ENCODE measurements at regions not wholly inside any gene's neighbourhood (a gene's known extent, or its start where the extent isn't known, plus 50 kb on each side); places are given as distances from the start of the nearest gene placed in this dataset.
"Not testable (repeated sequence)": the region's sequence is repeated elsewhere in the genome, so short reads cannot be mapped to it uniquely, and the experiment has no call there.

DNA sequence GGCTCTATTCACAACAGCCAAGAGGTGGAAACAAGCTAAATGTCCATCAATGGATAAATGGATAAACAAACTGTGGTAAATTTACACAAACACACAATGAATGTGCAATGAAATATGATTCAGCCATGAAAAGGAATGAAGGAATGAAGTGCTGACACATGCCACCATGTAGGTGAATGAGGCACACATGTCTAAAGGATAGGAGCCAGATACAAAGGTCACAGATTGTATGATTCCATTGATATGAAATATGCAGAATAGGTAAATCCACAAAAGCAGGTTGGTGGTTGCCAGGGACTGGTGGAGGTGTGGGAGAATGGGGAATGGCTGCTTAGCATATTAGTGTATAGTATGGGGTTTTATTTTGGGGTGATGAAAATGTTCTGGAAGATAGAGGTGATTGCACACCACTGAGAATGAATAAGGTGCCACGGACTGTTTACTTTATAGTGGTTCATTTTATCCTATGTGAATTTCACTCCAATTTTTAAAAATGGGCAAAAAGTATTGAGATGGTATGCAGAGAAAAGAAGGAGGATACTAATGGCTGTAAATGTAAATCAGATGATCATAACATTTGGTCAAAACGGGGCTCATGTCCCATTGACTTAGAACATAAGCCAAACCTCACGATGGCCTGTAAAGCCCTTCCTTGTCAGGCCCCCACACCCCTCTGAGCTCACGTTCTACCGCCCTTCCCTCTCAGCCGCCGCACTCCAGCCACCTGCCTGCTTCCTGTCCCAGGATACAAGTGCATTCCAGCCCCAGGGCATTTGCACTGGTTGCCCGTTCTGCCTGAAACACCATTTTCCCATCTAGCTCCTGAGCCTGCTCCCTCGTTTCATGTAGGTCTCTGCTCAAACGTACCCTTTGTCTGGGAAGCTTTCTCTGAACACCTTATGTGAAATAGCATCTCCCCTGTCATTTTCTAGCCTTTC, 165.5 kb downstream of the DDX1 start:
- Histone ChIP-seq H3K27ac (no peak overlapping the region), H3K27me3 (ENCODE audit: insufficient read depth, low read depth) (no peaks in the 10 kb centered on the region), H3K4me1 (ENCODE audit: low read depth, poor library complexity, severe bottlenecking) (no peaks in the 10 kb centered on the region), H3K4me2 (no peak overlapping the region), H3K79me2 (ENCODE audit: insufficient read depth, low read depth) (no peaks in the 10 kb centered on the region), H3K4me3 (IDR thresholded peaks at IDR 0.05; ENCODE audit: insufficient read depth, low read depth, low read length) (no peak overlapping the region), H3K9ac (no peak overlapping the region), H4K20me1 (ENCODE audit: insufficient read depth) (no peaks in the 10 kb centered on the region), H2AFZ (ENCODE audit: low read depth) (no peak overlapping the region), H3K36me3 (ENCODE audit: insufficient read depth) (no peaks in the 10 kb centered on the region)
- TF ChIP-seq, protein P1, sequence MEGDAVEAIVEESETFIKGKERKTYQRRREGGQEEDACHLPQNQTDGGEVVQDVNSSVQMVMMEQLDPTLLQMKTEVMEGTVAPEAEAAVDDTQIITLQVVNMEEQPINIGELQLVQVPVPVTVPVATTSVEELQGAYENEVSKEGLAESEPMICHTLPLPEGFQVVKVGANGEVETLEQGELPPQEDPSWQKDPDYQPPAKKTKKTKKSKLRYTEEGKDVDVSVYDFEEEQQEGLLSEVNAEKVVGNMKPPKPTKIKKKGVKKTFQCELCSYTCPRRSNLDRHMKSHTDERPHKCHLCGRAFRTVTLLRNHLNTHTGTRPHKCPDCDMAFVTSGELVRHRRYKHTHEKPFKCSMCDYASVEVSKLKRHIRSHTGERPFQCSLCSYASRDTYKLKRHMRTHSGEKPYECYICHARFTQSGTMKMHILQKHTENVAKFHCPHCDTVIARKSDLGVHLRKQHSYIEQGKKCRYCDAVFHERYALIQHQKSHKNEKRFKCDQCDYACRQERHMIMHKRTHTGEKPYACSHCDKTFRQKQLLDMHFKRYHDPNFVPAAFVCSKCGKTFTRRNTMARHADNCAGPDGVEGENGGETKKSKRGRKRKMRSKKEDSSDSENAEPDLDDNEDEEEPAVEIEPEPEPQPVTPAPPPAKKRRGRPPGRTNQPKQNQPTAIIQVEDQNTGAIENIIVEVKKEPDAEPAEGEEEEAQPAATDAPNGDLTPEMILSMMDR (conservative IDR thresholded peaks at IDR 0.05; ENCODE audit: low read depth, low read length), result no peak

DNA sequence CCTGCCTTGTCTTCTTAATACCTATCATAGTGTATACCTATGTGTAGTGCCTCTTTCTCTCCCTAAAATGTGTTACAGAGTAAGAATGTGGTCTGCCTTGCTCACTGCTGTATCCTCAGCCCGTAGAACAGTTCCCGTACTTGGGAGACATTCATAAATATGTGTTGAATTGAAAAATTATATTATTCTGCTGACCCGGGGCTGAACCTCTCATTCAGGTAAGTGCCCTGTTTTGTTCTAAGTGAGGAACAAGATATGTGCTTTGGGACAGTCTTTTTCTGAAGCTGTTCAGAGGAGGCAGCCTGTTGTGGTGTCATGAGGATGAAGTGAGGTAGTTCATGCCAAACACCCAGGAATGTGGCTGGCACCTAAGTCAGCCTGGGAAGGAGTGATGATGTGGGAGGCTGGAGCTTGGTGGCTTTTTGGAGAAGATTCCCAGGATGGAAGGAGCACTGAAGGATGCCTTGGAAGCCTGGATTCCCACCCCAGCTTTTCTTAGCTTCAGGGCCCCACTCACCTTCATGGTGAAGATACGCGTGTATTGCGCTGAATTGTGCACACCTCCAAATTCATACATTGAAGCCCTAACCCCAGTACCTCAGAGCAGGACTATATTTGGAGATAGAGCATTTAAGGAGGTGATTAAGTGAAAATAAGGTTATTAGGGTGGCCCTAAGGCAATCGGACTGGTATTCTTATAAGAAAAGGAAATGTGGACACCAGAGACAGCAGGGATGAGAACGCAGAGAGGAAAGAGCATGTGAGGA, 166.3 kb downstream of the DDX1 start:
- H3K4me3 ChIP-seq (IDR thresholded peaks at IDR 0.05; ENCODE audit: insufficient read depth, low read depth, low read length), result no peak overlapping the region
- no peaks in the 10 kb centered on the region for H3K79me2 ChIP-seq (ENCODE audit: insufficient read depth, low read depth)
- H3K36me3 ChIP-seq (ENCODE audit: insufficient read depth), result no peaks in the 10 kb centered on the region
- H3K27ac ChIP-seq, result no peak overlapping the region
- H3K4me1 ChIP-seq (ENCODE audit: low read depth, poor library complexity, severe bottlenecking), result no peaks in the 10 kb centered on the region
- H3K27me3 ChIP-seq (ENCODE audit: insufficient read depth, low read depth), result no peaks in the 10 kb centered on the region
- H2AFZ ChIP-seq (ENCODE audit: low read depth), result no peak overlapping the region
- H4K20me1 ChIP-seq (ENCODE audit: insufficient read depth), result no peaks in the 10 kb centered on the region
- H3K9ac ChIP-seq, result no peak overlapping the region
- H3K4me2 ChIP-seq, result no peak overlapping the region
- TF ChIP-seq, protein P1 (conservative IDR thresholded peaks at IDR 0.05; ENCODE audit: low read depth, low read length), result no peak

DNA sequence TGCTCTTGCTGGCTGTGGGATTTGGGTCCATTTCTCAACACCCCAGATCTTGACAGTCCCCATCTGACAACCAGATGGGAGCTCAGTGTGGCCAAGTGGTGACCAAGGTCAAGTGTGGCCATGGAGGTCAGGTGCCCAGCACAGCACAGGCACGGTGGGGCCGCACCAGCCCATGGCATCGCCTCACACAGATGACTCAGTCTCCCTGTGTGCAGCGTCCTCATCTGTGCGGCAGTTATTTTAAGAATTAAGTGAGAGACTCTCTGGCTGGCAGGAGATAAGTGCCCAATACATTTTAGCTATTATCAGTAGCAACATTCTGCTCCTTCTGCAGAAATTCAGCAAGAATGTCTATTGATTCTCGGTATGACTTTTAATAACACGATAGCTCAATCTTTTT, 167.2 kb downstream of the DDX1 start:
- Histone ChIP-seq H3K27ac (no peak overlapping the region), H3K36me3 (ENCODE audit: insufficient read depth) (no peaks in the 10 kb centered on the region), H3K4me2 (no peak overlapping the region), H3K79me2 (ENCODE audit: insufficient read depth, low read depth) (no peaks in the 10 kb centered on the region), H3K27me3 (ENCODE audit: insufficient read depth, low read depth) (no peaks in the 10 kb centered on the region), H3K9ac (no peak overlapping the region), H3K4me3 (IDR thresholded peaks at IDR 0.05; ENCODE audit: insufficient read depth, low read depth, low read length) (no peak overlapping the region), H2AFZ (ENCODE audit: low read depth) (no peak overlapping the region), H3K4me1 (ENCODE audit: low read depth, poor library complexity, severe bottlenecking) (no peaks in the 10 kb centered on the region), H4K20me1 (ENCODE audit: insufficient read depth) (no peaks in the 10 kb centered on the region)
- TF ChIP-seq, protein P1 (conservative IDR thresholded peaks at IDR 0.05; ENCODE audit: low read depth, low read length), result no peak

DNA sequence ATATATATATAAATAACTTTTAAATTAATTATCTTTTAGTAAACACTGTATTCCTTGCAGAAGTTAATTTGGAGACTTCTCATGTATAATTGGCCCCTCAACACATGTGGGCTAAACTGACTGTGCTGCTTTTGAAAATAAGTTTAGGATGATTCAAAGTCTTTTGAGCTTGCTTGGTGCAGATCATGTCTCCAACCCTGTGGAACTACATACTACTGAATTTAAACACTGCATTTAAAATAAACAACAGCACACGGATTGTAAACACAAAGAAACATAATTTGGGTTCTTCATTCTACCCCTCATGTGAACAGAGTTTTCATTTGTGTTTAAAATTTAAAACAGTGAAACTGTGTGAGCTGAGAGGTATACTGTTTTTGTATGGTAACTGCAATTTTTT, 167.7 kb downstream of the DDX1 start:
- Histone ChIP-seq H4K20me1 (ENCODE audit: insufficient read depth) (no peaks in the 10 kb centered on the region), H3K4me3 (IDR thresholded peaks at IDR 0.05; ENCODE audit: insufficient read depth, low read depth, low read length) (no peak overlapping the region), H3K36me3 (ENCODE audit: insufficient read depth) (no peaks in the 10 kb centered on the region), H3K9ac (no peak overlapping the region), H3K79me2 (ENCODE audit: insufficient read depth, low read depth) (no peaks in the 10 kb centered on the region), H3K4me1 (ENCODE audit: low read depth, poor library complexity, severe bottlenecking) (no peaks in the 10 kb centered on the region), H3K27me3 (ENCODE audit: insufficient read depth, low read depth) (no peaks in the 10 kb centered on the region), H3K4me2 (no peak overlapping the region), H3K27ac (no peak overlapping the region), H2AFZ (ENCODE audit: low read depth) (no peak overlapping the region)
- TF ChIP-seq, protein P1 (conservative IDR thresholded peaks at IDR 0.05; ENCODE audit: low read depth, low read length), result no peak

DNA sequence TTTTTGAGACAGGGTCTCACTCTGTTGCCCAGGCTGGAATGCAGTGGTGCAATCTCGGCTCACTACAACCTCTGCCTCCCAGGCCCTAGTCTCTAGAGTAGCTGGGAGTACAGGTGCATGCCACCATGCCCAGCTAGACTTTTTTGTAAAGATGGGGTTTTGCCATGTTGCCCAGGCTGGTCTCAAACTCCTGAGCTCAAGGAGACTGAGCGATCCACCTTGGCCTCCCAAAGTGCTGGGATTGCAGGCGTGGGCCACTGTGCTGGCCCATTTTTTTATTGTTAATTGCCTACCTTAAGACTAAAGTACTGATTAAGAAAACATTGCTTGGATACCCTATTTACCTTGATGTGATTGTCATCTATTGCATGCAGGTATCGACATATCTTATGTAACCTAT, 168.1 kb downstream of the DDX1 start:
- not testable (repeated sequence) for H3K4me3 ChIP-seq (IDR thresholded peaks at IDR 0.05; ENCODE audit: insufficient read depth, low read depth, low read length); H3K9ac ChIP-seq; H3K27me3 ChIP-seq (ENCODE audit: insufficient read depth, low read depth)

More for the DNA sequence above, 168.1 kb downstream of the DDX1 start:
- not testable (repeated sequence) for H3K36me3 ChIP-seq (ENCODE audit: insufficient read depth); H3K27ac ChIP-seq; H3K4me1 ChIP-seq (ENCODE audit: low read depth, poor library complexity, severe bottlenecking); H3K4me2 ChIP-seq; H2AFZ ChIP-seq (ENCODE audit: low read depth); H4K20me1 ChIP-seq (ENCODE audit: insufficient read depth); H3K79me2 ChIP-seq (ENCODE audit: insufficient read depth, low read depth)

Measured in KMS-11 (cell line).